LNCAP (cell line): ENCODE measurements at regions not wholly inside any gene's neighbourhood (a gene's known extent, or its start where the extent isn't known, plus 50 kb on each side); places are given as distances from the start of the nearest gene placed in this dataset.

Source experiments
- CTCF ChIP-seq: fragments of 450-650 bp; IDR thresholded peaks from 2 replicates; pipeline ENCODE4 v1.5.1; 2017; ENCODE audit warnings: mild to moderate bottlenecking

DNA sequence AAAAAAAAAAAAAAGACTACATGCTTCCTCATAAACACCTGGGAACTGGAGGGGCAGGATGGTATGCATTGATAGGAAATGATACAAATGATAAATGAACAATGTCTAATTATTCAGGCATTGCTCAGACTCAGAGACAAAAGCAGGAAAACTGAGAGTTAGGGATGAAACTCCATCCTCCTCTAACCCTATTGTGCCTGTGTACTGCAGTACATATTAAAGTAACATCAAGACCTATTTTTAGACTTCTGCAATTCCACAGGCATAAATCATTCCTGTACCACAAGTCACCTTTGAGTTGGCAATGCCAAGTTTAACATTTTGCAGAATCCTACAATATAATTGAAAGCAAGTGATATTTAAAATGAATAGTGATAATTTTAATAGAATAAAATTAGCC, 156.5 kb upstream of the USP15 start:
- no peak for TF ChIP-seq CTCF

DNA sequence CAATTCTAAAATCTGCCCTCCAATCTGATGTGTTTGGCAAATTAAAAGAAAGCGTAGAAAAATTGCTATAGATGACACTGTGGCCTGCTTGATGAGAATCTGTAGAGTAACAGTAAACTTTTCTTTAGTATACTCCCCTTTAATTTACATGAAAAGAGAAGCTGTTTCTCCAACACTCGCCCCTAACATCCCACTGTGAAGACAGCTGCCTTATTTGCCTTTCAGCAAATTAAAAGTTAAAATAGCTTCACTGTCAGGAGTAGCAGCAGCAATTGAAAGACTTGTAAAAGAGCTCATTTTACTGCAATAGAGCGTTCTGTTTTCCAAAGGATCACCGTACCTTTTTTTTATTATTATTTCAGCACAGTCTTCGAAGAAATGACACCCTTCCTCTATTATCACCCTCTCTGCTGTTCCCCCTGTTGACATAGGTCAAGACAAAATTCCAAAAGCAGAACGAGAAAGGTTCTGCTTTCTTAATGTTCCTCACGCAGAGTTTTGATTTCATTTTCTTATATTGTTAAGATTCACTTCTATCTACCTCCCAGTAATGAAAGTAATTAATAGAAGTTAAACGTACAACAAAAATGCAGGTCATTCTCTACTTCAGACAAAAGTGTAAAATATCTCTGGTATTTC, 153.5 kb upstream of the USP15 start:
- no peak for TF ChIP-seq CTCF

DNA sequence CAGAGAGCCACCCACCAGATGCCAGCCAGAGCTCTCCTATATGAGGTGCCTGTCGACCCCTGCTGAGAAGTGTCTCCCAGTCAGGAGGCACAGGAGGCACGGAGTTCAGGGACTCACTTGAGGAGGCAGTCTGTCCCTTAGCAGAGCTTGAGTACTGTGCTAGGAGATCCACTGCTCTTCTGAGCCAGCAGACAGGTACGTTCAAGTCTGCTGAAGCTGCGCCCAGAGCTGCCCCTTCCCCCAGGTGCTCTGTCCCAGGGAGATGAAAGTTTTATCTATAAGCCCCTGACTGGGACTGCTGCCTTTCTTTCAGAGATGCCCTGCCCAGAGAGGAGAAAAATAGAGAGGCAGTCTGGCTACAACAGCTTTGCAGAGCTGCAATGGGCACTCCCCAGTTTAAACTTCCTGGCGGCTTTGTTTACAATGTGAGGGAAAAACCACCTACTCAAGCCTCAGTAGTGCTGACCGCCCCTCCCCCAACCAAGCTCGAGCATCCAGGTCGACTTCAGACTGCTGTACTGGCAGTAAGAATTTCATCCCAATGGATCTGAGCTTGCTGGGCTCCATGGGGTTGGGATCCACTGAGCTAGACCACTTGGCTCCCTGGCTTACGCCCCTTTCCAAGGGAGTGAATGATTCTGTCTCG, 146.7 kb upstream of the USP15 start:
- TF ChIP-seq CTCF, result no peak

DNA sequence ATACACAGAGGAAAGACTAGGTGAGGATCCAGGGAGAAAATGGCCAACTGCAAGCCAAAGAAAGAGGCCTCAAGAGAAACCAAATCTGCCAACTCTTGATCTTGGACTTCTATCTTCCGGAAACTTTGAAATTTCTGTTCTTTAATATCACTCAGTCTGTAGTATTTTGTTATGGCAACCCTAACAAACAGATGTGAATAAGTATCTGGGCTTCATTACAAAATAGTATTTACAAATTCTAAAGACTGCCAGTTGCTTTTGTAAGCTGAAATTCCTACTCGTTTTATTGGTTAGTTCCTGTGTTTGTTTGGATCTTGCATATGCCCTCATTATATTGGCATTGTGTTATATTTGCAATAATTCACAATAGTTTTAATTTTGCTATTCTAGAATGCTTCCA, 143.2 kb upstream of the USP15 start:
- no peak for TF ChIP-seq CTCF

- peak; percentile 88 for TF ChIP-seq CTCF
These were observed 136.4 kb upstream of the USP15 start for GRCh38 chr12:62123721-62124203.

- TF ChIP-seq CTCF, result no peak
These were observed 132.7 kb upstream of the USP15 start for GRCh38 chr12:62127516-62127915.

DNA sequence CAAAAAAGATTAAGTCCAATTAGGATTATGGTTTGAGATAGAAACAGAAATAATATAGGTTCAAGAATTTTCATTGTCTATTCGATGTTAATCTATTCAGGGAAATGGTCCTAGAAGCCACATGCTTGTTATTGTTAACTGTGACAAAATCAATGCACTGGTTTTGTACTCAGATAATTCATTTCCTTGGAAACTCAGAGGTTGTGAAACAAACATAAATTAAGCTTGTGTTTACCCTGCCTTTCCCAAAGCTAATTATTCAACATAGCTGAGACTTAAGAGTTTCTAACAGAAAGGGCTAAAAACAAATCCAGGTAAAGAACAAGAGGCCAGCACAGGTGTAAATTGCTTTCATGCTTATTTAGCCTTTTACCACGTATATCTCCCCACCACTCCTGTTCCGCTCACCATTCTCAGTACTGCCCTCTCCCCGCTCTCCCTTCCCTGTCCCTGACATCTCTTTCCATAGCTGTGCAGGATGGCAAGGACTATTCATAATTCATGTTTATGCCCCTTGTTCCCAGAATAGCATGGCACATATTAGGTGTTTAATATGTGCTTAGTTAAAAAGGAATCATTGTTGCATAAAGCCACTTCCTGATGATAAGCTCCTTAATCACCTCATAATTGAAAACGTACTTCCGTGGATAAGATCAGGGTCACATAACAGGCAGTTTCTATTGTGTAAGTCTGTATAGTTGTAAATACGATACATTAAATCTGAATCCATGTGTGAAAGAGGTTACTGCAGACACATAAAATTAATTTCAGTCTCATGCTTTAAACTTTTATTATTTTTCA, 131.8 kb upstream of the USP15 start:
- no peak for TF ChIP-seq CTCF
